Left ventricle myocardium inferior (tissue), 1 donor: ENCODE measurements at regions not wholly inside any gene's neighbourhood (a gene's known extent, or its start where the extent isn't known, plus 50 kb on each side); places are given as distances from the start of the nearest gene placed in this dataset.
"Not testable (repeated sequence)": the region's sequence is repeated elsewhere in the genome, so short reads cannot be mapped to it uniquely, and the experiment has no call there.

Experiments
- DNase-seq: peaks from one replicate; pipeline ENCODE4 v3.0.0-alpha.2; 2020
- H3K27ac ChIP-seq: fragments of 200-600 bp; replicated peaks from 2 replicates; pipeline ENCODE4 v1.8.0; 2021
- H3K27me3 ChIP-seq: fragments of 200-600 bp; 2 replicates; pipeline ENCODE4 v1.8.0; 2021; ENCODE audit warnings: low read depth
- H3K36me3 ChIP-seq: fragments of 200-600 bp; 2 replicates; pipeline ENCODE4 v1.8.0; 2021
- H3K4me1 ChIP-seq: fragments of 200-600 bp; 2 replicates; pipeline ENCODE4 v1.8.0; 2021
- H3K4me3 ChIP-seq: fragments of 200-600 bp; 2 replicates; pipeline ENCODE4 v1.8.0; 2021; ENCODE audit warnings: mild to moderate bottlenecking, moderate library complexity
- H3K9me3 ChIP-seq: fragments of 200-600 bp; replicated peaks from 2 replicates; pipeline ENCODE4 v1.8.0; 2021
- intact Hi-C: fragments of 100-400 bp; cut with micrococcal nuclease; formaldehyde crosslinking; loops from one replicate; pipeline ENCODE4 v1.11.0; 2022
- TF ChIP-seq, protein P1 (sequence below): fragments of 200-600 bp; IDR thresholded peaks from 2 replicates; pipeline ENCODE4 v1.8.0; 2021; ENCODE audit warnings: antibody characterized with exemption, mild to moderate bottlenecking, borderline replicate concordance
- donor health status: DM: no; HTN: yes; CAD: no; lungs with severe emphysema.

DNA sequence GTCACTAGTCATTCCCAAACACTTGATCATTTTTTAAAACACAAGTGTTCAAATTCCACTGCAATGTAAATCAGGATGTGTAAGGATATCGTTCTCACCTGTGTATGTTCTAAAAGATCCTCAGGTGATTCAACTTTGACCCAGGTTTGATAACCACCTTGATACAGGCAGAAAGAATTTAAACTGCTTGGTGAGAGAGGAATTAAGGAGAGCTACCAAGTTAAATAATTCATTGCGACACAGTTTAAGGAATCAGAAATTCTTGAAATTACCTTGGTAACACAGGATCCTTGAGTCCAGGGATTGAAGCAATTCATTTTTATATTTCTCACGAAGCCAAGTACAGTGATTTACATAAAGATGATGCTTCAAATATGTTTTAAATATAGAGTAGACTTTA, 80.7 kb upstream of the EHBP1 start:
- no peak overlapping the region for H3K4me3 ChIP-seq
- peaks cover 20% of the 10 kb centered on the region for H3K9me3 ChIP-seq
- DNase-seq: no peak
- TF ChIP-seq, protein P1, sequence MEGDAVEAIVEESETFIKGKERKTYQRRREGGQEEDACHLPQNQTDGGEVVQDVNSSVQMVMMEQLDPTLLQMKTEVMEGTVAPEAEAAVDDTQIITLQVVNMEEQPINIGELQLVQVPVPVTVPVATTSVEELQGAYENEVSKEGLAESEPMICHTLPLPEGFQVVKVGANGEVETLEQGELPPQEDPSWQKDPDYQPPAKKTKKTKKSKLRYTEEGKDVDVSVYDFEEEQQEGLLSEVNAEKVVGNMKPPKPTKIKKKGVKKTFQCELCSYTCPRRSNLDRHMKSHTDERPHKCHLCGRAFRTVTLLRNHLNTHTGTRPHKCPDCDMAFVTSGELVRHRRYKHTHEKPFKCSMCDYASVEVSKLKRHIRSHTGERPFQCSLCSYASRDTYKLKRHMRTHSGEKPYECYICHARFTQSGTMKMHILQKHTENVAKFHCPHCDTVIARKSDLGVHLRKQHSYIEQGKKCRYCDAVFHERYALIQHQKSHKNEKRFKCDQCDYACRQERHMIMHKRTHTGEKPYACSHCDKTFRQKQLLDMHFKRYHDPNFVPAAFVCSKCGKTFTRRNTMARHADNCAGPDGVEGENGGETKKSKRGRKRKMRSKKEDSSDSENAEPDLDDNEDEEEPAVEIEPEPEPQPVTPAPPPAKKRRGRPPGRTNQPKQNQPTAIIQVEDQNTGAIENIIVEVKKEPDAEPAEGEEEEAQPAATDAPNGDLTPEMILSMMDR: no peak
- H3K27ac ChIP-seq: no peak overlapping the region
- H3K27me3 ChIP-seq: no peaks in the 10 kb centered on the region
- intact Hi-C loops: no loop called here
- no peaks in the 10 kb centered on the region for H3K4me1 ChIP-seq
- H3K36me3 ChIP-seq: no peaks in the 10 kb centered on the region

DNA sequence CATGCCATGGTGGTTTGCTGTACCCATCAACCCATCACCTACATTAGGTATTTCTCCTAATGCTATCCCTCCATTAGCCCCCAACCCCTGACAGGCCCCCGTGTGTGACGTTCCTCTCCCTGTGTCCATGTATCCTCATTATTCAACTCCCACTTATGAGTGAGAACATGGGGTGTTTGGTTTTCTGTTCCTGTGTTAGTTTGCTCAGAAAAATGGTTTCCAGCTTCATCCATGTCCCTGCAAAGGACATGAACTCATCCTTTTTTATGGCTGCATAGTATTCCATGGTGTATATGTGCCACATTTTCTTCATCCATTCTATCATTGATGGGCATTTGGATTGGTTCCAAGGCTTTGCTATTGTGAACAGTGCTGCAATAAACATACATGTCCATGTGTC, 89.0 kb upstream of the EHBP1 start:
- peaks cover 37% of the 10 kb centered on the region for H3K9me3 ChIP-seq
- H3K36me3 ChIP-seq, H3K27me3 ChIP-seq, H3K27ac ChIP-seq, intact Hi-C loops, H3K4me3 ChIP-seq, H3K4me1 ChIP-seq, DNase-seq: not testable (repeated sequence)

DNA sequence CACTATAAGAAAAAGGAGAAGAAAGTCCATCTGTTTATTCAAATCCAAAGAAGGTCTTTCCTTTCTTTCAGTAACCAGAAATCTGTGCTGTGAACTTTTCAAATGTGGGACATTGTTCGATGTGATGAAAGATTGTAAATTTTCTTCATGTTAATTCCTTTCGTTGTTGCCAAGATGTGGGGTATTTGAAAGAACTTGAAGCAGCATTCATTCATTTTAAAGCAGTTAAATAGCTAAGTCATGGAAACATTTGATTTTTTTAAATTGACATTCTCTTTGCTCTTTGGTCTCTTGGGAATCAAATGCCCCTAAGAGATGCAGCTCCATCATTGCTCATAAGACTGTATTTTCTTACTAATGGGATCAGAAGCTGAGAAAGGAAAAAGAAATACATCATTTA, 93.7 kb upstream of the EHBP1 start:
- TF ChIP-seq, protein P1: no peak
- DNase-seq: no peak
- Histone ChIP-seq H3K4me1 (no peaks in the 10 kb centered on the region), H3K27me3 (no peaks in the 10 kb centered on the region), H3K9me3 (peaks cover 12% of the 10 kb centered on the region), H3K4me3 (no peak overlapping the region), H3K36me3 (no peaks in the 10 kb centered on the region), H3K27ac (no peak overlapping the region)
- intact Hi-C loops: no loop called here

DNA sequence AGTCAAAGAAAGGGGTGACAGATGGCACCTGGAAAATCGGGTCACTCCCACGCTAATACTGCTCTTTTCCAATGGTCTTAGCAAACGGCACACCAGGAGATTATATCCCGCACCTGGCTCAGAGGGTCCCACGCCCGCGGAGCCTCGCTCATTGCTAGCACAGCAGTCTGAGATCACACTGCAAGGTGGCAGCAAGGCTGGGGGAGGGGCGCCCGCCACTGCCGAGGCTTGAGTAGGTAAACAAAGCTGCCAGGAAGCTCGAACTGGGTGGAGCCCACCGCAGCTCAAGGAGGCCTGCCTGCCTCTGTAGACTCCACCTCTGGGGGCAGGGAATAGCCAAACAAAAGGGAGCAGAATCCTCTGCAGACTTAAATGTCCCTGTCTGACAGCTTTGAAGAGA, 99.5 kb upstream of the TMEM17 start:
- H3K27ac ChIP-seq, H3K4me3 ChIP-seq, DNase-seq, H3K27me3 ChIP-seq, H3K4me1 ChIP-seq, intact Hi-C loops, H3K36me3 ChIP-seq: not testable (repeated sequence)
- peaks cover 18% of the 10 kb centered on the region for H3K9me3 ChIP-seq

DNA sequence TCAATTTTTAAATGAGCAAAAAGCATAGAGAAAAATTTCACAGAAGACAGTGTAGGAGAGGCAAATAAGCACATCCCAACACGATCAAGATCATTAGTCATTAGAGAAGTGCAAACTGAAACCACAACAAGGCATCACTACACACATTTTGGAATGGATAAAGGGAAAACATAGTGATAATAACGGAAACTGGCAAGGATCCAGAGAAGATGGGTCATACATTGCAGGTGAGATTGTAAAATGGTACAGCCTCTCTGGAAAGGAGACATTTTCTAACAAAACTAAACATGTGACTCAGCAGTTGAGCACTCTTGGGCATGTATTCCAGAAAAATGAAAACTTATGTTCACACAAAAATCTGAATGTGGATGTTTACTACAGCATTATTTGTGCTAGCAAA, 98.3 kb upstream of the TMEM17 start:
- H3K9me3 ChIP-seq: peaks cover 11% of the 10 kb centered on the region
- H3K27ac ChIP-seq: no peak overlapping the region
- H3K36me3 ChIP-seq: no peaks in the 10 kb centered on the region
- H3K4me1 ChIP-seq: no peaks in the 10 kb centered on the region
- H3K4me3 ChIP-seq: no peak overlapping the region
- no peak for DNase-seq
- TF ChIP-seq, protein P1: no peak
- H3K27me3 ChIP-seq: no peaks in the 10 kb centered on the region
- intact Hi-C loops: no loop called here

DNA sequence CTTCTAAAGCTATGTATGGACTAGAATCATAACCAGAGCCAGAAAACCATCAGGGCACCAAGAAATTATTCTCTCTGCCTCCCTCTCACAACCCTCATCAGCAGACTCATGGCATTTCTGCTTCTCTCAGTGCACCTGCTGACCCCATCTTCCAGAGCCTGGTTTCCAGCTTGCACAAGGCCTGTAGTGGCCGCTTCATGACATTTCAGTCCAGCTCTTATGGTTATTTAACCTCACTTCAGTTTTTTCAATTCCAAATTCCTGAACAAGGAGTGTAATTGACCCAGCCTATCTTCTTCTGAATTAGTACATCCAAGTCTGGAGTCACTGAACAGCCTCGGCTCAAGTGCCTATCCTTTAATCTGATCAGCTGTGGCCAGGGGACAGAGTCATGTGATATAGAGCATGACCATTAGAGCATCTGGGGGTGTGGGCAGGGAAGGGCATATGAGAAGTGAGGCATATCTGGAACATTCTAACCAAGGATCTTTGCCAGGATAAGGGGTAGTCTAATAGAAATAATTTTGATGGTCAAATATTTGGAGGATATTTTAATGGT, 97.2 kb upstream of the TMEM17 start:
- TF ChIP-seq, protein P1: no peak
- intact Hi-C loops: no loop called here
- no peaks in the 10 kb centered on the region for H3K4me1 ChIP-seq
- H3K27ac ChIP-seq: no peak overlapping the region
- no peak overlapping the region for H3K4me3 ChIP-seq
- no peak for DNase-seq
- no peaks in the 10 kb centered on the region for H3K27me3 ChIP-seq
- no peaks in the 10 kb centered on the region for H3K36me3 ChIP-seq
- peaks cover 10% of the 10 kb centered on the region for H3K9me3 ChIP-seq

DNA sequence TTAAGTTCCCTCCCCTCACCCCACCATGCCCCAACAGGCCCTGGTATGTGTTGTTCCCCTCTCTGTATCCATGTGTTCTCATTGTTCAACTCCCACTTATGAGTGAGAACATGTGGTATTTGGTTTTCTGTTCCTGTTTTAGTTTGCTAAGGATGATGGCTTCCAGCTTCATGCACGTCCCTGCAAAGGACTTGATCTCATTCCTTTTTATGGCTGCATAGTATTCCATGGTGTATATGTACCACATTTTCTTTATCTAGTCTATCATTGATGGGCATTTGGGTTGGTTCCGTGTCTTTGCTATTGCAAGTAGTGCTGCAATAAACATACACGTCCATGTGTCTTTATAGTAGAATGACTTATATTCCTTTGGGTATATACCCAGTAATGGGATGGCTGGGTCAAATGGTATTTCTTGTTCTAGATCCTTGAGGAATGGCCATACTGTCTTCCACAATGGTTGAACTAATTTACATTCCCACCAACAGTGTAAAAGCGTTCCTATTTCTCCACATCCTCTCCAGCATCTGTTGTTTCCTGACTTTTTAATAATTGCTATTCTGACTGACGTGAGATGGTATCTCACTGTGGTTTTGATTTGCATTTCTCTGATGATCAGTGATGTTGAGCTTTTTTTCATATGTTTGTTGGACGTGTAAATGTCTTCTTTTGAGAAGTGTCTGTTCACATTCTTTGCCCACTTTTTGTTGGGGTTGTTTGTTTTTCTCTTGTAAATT, 93.8 kb upstream of the TMEM17 start:
- H3K4me1 ChIP-seq, intact Hi-C loops, H3K4me3 ChIP-seq, DNase-seq, H3K27me3 ChIP-seq, H3K36me3 ChIP-seq, H3K9me3 ChIP-seq, H3K27ac ChIP-seq: not testable (repeated sequence)
